NCI-H774 (cell line): ENCODE measurements at regions not wholly inside any gene's neighbourhood (a gene's known extent, or its start where the extent isn't known, plus 50 kb on each side); places are given as distances from the start of the nearest gene placed in this dataset.
"Not testable (repeated sequence)": the region's sequence is repeated elsewhere in the genome, so short reads cannot be mapped to it uniquely, and the experiment has no call there.

ENCODE experiments used
- DNase-seq: peaks from one replicate; lab custom pipeline; 2025; lab: John Stamatoyannopoulos, UW

DNA sequence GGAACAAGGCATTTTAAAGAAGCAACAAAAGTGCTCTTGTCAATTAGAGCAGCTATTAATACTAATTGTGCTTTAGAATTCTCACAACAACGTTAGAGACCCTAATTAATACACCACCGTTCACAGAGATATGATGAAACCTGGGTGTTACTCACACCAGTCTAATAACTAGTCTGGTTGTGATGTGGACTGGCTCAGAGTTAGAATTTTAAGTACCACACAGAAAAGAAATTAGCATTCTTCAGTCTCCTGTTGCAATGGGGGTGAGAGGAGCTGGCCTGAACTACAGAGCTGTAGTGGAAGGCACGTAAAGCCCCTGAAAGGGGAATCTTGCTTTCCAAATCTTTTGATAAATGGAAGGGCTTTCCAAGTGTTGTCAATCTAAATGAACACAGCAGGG, 240.8 kb upstream of the TOX3 start:
- DNase-seq: no peak

DNA sequence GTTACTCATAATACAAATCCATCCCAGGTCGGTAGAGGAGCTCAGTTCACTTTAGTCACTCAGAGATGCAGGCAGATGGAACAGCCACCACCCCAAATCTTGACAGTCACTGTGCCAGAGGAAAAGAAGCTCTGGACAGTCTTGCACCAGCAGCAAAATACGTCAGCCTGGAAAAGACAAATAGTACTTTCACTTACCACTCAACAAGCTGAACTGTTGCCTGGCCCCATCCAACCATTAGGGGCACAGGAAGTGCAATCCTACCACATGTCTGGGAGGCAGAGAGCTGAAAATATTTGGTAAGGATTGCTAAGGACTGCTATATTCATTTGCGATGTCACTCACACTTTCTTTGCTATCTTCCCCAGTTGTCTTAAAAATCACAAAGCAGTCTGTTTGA, 239.1 kb upstream of the TOX3 start:
- DNase-seq: no peak

DNA sequence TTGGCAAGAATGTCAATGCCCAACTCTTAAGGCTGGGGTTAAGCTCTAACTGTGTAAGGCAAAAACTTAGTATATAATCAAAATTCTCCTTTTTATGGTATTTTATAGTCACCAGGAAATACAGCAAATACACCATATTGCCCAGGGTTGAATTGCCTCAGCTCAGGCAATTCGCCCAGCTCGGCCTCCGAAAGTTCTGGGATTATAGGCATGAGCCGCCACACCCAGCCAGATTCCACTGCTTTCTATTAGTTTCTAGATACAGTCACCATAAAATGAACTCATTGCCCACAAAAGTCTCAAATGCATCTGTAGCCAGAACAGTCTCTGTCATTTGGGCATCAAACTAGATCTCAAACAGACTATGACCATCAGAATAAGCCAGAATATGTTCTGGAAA, 238.7 kb upstream of the TOX3 start:
- no peak for DNase-seq

DNA sequence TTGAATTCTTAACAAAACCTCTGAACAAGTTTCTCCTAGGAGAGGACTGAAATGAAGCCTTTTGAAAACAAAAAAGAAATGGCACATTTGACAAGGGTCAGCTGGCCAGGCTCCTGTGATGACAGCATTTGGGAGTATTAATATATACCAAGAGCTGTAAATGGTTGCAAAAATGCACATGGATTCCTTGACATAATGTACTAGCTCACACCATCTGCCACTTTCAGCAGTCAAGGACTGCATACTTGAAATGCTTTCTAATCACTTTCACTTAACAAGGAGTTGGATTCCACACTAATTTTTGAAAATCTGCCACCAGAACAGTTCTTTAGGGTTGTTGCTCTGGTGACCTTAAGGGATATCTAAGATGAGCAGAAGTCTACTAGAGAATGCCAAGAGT, 236.7 kb upstream of the TOX3 start:
- no peak for DNase-seq

DNA sequence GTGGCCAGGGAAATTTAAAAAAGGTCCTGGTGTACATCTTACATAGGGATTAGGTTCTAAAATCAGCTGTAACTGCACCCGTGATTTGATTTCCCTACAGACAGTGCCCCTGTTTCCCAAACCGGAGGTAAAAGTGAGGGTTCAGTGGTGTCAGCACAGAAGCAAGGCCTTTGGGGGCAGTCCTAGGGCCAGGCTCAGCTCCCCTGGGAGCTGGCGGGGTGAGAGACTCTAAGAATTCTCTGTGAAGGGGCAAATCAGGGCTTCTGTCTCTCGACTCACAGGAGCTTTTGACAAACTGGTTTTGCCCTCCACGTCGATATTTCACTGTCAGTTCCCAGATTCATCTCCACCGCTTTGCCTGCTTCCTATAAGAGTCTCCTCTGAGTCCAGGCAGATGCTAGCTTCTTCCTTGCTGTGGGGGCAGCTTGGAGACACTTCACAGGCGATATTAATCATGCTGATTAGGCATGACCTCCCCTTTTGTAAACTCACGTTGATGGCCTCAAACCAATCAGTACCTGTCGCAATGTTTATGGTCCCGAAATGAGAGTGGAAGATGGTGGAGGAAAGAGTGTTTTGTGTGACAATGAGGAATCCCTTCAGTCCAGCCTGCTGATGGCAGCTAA, 234.2 kb upstream of the TOX3 start:
- no peak for DNase-seq

DNA sequence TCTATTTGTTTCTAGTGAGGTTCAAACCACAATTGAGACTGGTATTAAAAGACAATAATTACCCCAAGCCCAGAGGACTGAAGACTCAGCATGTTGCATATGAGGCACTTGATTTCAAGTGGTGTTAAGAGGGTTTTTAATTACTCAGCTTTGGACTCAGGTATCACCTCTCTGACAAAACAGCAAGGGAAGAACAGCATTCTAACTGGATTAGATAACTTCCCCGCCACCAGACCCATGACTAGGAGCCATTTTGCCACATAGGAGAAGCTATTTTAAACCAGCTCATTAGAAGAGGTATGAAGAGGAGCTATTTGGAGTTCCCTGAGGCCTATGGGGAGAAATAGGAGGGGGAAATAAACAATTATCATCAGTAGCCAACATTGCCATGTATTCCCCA, 226.1 kb upstream of the TOX3 start:
- DNase-seq: peak; percentile 33

DNA sequence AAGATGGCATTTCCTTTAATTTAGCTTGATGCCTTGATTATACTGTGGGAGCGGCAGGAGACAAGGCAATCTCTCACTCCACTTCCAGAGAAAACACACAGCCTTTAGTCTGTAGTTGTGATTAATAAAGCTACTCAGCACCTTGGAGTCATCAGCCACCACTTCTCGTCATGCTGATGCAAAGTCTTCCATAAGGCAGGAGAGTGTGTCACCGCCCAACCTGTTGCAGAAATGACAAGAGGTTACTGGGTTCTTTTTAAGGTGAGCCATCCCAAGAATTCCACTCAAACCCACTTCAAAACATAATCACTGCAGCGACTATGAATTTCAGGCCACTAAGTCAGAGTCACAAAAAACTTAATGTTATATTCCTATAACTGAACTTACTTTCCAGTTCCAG, 223.9 kb upstream of the TOX3 start:
- no peak for DNase-seq

DNA sequence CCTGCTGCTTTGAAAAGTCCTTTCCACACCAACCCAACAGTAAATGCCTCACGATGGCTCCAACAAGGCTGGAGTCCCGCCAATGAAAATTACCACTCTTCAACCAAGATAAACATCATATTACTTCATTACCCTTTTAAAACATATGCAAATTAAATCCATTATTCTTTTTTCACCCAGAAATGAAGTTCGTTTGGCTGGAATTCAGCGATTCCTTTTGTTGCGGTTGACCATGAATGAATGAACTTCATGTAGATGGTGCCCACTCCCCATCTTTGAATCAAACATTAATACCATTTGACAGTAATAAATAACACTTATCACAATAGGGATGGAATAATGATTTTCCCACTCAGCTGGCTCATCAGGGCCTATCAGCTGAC, 211.5 kb upstream of the TOX3 start:
- DNase-seq: no peak

DNA sequence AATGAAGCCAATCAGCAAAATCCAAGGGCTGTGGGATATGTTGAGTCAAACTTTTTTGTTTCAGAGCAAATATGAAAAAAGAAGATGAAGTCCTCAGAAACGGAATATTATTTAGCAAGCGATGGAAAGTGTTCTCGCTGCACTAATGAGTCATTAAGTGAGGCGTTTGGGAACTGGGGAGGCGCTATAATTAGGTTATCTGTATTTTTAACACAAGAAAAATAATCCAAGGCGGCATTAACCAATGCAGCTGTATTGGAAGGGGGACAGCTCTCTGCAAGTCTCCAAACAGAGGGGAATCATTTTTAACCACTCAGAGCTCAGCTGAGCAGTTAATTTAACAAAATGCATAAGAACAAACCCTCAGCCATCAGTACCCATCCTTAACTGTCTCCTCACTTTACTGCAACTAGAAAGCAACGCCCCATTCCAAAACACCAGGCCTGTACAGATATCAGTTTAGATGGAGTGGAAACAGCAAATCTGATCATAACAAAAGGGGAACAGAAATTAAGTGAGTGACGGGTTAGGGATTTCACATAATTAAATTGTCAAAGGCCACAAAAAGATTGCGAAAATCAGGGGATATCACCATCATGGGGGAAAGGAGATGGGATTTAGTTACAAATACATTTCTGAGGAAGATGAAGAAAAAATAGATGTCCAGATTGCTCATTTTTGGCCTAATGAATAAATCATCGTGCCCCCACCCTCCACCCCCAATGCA, 211.0 kb upstream of the TOX3 start:
- no peak for DNase-seq

DNA sequence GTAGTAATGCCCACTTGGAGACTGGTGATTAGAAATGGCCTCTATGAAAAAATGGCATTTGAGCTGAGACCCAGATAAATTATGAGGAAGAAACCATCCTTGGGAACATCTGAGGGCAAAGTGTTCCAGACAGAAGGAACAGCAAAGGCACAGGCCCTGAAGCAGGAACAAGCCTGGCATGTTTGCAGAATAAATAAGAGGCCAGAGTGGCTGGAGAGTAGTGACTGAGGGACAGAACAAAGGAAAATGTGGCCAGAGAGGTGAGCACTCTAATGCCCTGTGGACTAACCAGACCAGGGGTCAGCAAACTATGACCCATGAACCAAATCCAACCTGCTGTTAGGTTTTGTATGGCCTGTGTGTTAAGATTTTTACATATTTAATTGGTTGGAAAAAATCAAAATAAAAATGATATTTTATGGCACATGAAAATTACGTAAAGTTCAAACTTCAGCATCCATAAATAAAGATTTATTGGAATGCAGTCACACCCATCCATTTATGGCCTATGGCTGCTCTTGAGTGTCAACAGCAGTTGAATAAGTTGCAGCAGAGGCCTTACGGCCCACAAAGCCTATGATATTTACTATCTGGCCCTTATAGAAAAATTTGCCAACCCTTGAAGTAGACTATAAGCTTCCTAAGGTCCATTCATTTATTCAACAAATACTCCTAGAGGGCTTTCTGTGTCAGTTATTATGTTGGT, 210.0 kb upstream of the TOX3 start:
- no peak for DNase-seq

DNA sequence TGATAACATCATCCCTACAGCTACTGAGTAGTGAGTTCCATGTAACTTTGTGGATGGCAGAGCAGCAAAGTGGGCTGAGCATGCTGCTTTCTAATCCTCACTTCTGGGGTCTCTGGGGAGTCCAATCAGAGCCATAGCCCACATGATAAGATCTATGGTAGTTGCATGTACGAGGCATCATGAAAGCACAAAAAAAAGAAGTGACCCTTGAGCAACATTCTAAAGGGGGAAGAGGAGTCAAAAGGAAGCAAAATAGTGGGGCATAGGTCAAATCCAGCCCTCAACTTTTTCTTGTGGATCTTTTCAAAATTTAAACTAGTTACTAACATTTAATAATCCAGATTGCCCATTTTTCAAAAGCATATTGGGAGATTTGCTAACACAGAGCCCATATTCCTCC, 208.5 kb upstream of the TOX3 start:
- no peak for DNase-seq

DNA sequence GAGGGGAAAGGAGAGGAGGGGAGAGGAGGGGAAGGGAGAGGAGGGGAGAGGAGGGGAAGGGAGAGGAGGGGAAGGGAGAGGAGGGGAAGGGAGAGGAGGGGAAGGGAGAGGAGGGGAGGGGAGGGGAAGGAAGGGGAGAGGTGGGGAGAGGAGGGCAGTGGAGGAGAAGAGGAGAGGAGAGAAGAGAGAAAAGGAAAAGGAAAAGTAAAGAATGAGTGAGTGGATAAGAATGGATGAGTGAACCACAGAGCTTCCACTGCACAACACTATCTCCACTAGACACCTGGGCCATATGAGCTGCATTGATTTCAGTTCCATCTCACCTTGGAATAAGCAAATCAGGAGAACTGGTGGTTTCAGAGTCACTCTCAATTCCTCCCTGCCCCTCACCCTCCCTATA, 204.1 kb upstream of the TOX3 start:
- no peak for DNase-seq

DNA sequence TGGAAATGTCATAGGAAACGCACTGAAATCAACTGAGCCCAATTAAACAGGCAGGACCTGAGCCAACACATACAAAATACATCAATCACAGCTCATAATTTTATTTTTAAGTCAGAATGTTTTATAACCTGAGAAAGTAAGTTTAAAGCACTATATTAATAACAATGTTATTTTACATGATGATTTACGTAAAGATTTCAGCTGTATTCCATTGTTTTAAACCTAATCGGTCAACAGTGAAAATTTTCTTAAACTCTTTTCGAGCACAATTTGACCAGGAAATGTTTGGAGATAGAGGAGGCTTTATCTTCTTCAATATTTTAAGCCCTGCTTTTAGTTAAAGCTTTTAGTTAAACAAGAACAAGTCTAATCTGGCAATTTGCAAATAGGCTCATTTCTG, 201.8 kb upstream of the TOX3 start:
- DNase-seq: no peak

DNA sequence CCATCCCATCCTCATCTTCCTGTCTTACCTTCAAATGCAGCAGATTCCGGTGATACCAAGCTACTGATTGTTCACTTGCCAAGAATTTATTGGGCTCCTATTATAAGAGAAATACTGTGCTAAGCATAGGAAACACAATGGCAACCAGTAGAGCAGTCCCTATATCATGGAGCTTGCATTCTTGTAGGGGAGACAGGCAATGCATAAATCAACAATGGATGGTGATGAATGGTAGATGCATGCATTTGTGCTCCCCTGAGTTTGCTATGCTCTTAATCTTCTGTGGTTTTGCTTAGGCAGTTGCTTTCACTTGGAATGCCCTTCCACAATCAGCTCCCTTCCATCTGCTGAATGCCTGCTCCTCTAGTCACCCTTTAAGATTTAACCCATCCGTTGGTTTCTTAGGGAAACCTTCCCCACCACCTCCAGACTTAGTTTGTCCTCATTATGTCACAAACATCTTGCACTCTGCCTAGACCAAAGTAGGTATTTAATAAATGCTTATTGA, 200.2 kb upstream of the TOX3 start:
- no peak for DNase-seq

DNA sequence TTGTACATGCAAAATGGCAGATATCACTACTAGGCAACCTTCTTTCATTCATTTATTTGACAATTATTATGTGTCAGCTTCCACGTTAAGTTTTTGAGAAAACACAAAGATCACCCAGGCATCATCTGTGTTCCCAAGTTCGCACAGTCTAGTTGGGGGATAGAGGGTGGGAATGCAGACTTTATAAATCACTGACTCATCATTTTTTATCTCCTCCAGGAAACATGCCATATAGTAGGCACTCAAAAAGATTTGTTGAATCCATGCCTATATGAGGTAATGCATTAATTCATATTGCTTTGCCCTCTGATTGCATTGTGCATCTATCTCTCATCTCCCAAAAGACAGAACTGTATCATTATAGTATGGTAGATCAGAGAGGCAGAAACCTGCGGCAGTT, 196.8 kb upstream of the TOX3 start:
- no peak for DNase-seq

DNA sequence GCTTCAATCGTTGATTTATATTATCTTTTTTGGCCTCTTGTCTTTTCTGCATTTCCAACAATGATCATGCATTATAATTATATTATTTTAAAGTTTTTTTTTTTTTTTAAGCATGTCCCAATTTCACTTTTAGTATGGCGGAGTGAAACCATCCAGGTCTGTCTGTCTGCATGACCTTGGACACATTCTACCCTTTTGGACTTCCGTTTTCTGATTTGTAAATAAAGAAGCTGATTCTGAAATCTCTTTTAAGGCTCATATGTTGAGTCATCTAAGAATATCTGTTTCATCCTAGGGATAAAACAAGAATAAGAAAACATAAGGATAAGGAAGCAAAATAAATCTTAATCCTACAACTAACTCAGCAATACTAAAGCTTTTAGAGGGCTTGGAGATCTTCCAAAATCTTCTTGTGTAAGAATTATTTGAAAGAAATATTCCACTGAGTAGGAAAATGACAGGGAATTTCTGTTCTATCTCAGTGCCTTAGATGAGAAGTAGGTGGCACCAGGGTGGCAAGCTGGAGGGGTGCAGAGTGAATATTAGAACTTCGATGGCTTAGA, 195.7 kb upstream of the TOX3 start:
- DNase-seq: no peak

DNA sequence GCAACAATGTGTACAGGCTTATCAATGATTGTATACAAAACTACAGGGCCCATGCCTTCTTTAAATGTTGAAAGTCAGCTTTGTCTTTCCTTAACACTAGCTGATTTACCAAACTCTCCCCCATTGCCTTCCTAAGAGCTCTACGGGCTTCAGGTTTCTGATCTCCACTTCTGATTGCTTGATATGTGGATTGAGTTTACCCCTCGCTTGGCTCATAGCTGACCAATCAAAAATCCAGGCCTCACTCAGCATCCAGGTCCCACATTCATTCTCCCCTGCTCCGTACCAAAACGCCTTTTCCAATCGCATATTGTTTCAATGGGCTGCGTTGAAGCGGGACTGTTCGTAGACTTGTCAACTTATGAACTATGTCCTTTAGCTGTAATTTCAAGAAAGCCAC, 195.1 kb upstream of the TOX3 start:
- no peak for DNase-seq

DNA sequence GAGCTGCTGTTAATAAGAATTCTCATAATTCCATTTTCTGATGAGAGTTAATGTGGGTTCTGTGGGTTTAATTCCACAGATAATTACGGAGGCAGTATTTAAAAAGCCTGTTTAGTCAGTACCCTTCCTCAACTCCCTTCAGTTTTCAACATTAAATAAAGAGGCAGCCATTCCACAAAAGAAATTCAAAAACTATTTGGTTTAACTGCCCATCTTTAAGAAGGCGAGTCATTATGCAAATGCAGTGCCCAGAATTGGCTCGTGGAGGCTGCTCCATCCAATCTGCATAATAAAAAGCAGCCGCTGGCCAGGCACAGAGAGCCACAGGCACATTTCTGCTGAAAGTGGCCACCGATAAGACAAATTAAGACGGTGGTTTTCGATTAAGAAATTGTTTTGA, 194.4 kb upstream of the TOX3 start:
- DNase-seq: no peak

DNA sequence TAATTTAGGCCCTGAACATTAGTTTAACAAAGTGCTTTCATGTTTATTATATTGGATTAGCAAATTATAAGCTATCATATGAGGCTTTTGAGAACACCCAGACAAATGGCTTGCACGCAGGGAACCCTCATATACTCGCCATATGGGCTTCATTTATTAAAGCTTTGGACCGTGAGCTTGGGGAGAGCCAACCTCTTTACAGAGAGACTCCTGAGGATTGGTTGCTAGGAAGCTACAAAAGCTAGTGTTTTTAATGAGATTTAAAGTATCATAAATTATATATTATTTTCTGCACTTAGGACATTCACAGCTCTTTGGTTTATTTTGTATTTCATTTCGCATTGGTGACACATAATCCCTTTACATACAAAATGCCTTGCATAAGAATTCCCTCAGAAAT, 193.8 kb upstream of the TOX3 start:
- DNase-seq: no peak

DNA sequence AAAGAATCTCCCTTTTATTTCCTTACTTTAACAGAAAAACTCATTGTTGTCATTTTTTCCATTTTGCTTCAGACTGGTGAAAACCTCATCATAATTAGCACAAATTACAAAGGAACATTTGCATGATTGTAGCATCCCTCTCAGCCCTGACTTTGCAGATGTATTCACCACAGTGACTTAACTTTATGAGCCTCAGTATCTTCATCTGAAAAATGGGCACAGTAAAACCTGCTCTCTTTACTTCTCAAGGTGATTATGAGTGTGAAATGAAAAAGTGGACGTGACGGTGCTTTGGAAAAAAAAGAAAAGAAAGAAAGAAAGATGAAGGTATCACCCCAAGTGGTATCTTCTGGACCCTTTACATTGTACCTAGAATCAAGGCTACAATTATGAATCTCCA, 193.4 kb upstream of the TOX3 start:
- no peak for DNase-seq

DNA sequence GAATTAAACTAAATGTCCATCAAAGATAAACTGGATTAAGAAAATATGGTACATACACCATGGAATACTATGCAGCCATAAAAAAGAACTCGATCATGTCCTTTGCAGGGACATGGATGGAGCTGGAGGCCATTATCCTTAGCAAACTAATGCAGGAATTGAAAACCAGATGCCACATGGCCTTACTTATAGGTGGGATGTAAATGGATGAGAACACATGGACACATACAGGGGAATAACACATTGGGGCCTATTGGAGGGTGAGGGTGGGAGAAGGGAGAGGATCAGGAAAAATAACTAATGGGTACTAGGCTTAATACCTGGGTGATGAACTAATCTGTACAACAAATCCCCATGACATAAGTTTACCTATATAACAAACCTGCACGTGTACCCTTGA, 192.0 kb upstream of the TOX3 start:
- DNase-seq: not testable (repeated sequence)

DNA sequence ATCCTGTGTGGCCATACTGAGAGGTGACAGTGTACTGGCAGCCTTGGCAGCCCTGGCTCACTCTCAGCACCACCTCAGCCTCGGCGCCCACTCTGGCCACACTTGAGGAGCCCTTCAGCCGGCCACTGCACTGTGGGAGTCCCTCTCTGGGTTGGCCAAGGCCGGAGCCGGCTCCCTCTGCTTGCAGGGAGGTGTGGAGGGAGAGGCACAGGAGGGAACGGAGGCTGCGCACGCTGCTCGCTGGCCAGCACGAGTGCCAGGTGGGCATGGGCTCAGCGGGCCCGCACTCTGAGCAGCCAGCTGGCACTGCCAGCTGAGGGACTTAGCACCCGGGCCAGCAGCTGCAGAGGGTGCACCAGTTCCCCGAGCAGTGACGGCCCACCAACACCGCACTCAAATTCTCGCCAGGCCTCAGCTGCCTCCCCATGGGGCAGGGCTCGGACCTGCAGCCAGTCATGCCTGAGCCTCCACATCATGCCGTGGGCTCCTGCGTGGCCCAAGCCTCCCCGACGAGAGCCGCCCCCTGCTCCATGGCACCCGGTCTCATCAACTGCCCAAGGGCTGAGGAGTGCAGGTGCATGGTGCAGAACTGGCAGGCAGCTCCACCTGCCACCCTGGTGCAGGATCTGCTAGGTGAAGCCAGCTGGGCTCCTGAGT, 184.4 kb upstream of the TOX3 start:
- DNase-seq: no peak

DNA sequence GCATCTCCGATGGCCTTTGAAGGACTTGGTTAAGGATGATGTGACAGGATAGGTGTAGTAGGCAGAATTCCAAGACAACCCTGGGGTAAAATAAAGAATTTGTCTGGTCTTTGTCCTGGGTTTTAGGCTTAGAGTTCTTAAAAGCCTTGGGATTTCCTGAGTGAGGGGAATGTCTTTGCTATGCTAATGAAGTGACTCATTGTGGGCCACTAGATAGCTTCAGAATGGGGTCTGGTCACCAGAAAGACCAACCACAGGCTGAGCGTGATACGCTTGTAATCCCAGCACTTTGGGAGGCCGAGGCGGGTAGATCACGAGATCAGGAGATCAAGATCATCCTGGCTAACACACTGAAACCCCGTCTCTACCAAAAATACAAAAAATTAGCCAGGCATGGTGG, 182.8 kb upstream of the TOX3 start:
- DNase-seq: no peak
